Esophagus muscularis mucosa (tissue), 4 donors: ENCODE measurements at regions not wholly inside any gene's neighbourhood (a gene's known extent, or its start where the extent isn't known, plus 50 kb on each side); places are given as distances from the start of the nearest gene placed in this dataset.

Experiments
- DNase-seq: peaks from one replicate; pipeline ENCODE4 v3.0.0-alpha.2; 2017; ENCODE audit errors: extremely low spot score
- H3K27ac ChIP-seq, 4 donors: fragments of 200-600 bp; sonication (generic); replicated peaks in 1 of 4; 1 replicate in 3 of 4; 2 replicates in 1 of 4; pipeline ENCODE4 v1.5.1; 2016 to 2019; ENCODE audit warnings: mild to moderate bottlenecking in 1 of 4
- H3K27me3 ChIP-seq, 4 donors: fragments of 200-600 bp; sonication (generic); one replicate each; pipeline versions ENCODE4 v1.5.1 to v1.6.0; 2016 to 2019
- H3K36me3 ChIP-seq, 4 donors: fragments of 200-600 bp; sonication (generic); one replicate each; pipeline ENCODE4 v1.5.1; 2016 to 2019
- H3K4me1 ChIP-seq, 4 donors: fragments of 200-600 bp; sonication (generic); one replicate each; pipeline ENCODE4 v1.5.1; 2016 to 2019
- H3K4me3 ChIP-seq, 4 donors: fragments of 200-600 bp; sonication (generic); 1 replicate in 2 of 4; 2 replicates in 2 of 4; pipeline ENCODE4 v1.5.1; 2016 to 2019; ENCODE audit warnings: mild to moderate bottlenecking in 4 of 4, moderate library complexity in 1 of 4
- H3K9me3 ChIP-seq, 4 donors: fragments of 200-600 bp; sonication (generic); 1 replicate in 3 of 4; 2 replicates in 1 of 4; pipeline ENCODE4 v1.5.1; 2016 to 2019
- CTCF ChIP-seq, 3 experiments: fragments of 200-600 bp in 2 of 3; fragments of 450-650 bp in 1 of 3; sonication (generic) in 2 of 3; IDR thresholded peaks; one replicate each; pipeline ENCODE4 v1.5.1; 2017 to 2019; ENCODE audit warnings: antibody characterized with exemption in 3 of 3, mild to moderate bottlenecking in 2 of 3, moderate library complexity in 1 of 3
- EP300 ChIP-seq: sonication (generic); formaldehyde crosslinking; IDR thresholded peaks from one replicate; pipeline ENCODE4 v1.6.1; 2017; ENCODE audit warnings: antibody characterized with exemption
- POLR2A ChIP-seq: fragments of 450-650 bp; IDR thresholded peaks from one replicate; pipeline ENCODE4 v1.6.1; 2017; ENCODE audit warnings: antibody characterized with exemption, moderate library complexity, mild to moderate bottlenecking, low read depth
- POLR2AphosphoS5 ChIP-seq, 2 donors: sonication (generic); formaldehyde crosslinking; IDR thresholded peaks; one replicate each; pipeline ENCODE4 v1.6.1; 2017; ENCODE audit warnings: antibody characterized with exemption in 2 of 2
- WGBS: methylation state at CpG from one replicate; pipeline ENCODE4 v1.1.5; 2018; 5-methylcytosine and 5-hydroxymethylcytosine counted together
- intact Hi-C: fragments of 100-400 bp; cut with DNase I; formaldehyde crosslinking; loops from one replicate; pipeline ENCODE4 v1.15.1; 2023

- Histone ChIP-seq H3K9me3 (no peaks in the 10 kb centered on the region), H3K27ac (no peak overlapping the region), H3K4me3 (no peak overlapping the region), H3K27me3 (no peaks in the 10 kb centered on the region), H3K4me1 (no peaks in the 10 kb centered on the region), H3K36me3 (no peaks in the 10 kb centered on the region)
- TF ChIP-seq CTCF (IDR thresholded peaks at IDR 0.05), result no peak
- no peak for TF ChIP-seq EP300
- no peak for TF ChIP-seq POLR2AphosphoS5 (IDR thresholded peaks at IDR 0.05)
- TF ChIP-seq POLR2A, result no peak
- no peak for DNase-seq
- 90% methylated on average over 1 of the region's 1 CpG for WGBS
- intact Hi-C loops, result no loop called here
These were observed 421.5 kb upstream of the PTGER4 start for GRCh38 chr5:40258222-40258621.

- TF ChIP-seq EP300 (no peak), POLR2A (no peak), POLR2AphosphoS5 (IDR thresholded peaks at IDR 0.05) (no peak), CTCF (IDR thresholded peaks at IDR 0.05) (no peak)
- intact Hi-C loops, result no loop called here
- peaks cover 0 to 15% (median 9%) of the 10 kb centered on the region in 4 donors for H3K9me3 ChIP-seq
- no peaks in the 10 kb centered on the region for H3K36me3 ChIP-seq
- DNase-seq, result no peak
- H3K27ac ChIP-seq, result no peak overlapping the region
- H3K27me3 ChIP-seq, result no peaks in the 10 kb centered on the region
- no peak overlapping the region for H3K4me3 ChIP-seq
- no peaks in the 10 kb centered on the region for H3K4me1 ChIP-seq
These were observed 439.0 kb upstream of the PTGER4 start for GRCh38 chr5:40240671-40241070.

- intact Hi-C loops, result no loop called here
- H3K4me3 ChIP-seq, result no peak overlapping the region
- H3K9me3 ChIP-seq, result peaks cover 0 to 15% (median 9%) of the 10 kb centered on the region in 4 donors
- no peaks in the 10 kb centered on the region for H3K36me3 ChIP-seq
- no peak overlapping the region for H3K27ac ChIP-seq
- TF ChIP-seq CTCF (IDR thresholded peaks at IDR 0.05) (no peak), EP300 (no peak), POLR2A (no peak), POLR2AphosphoS5 (IDR thresholded peaks at IDR 0.05) (no peak)
- no peaks in the 10 kb centered on the region for H3K4me1 ChIP-seq
- WGBS, result 61% methylated on average over 1 of the region's 1 CpG
- no peaks in the 10 kb centered on the region for H3K27me3 ChIP-seq
- DNase-seq, result no peak
These were observed 439.6 kb upstream of the PTGER4 start for GRCh38 chr5:40240111-40240510.

- Histone ChIP-seq H3K4me1 (no peaks in the 10 kb centered on the region), H3K27ac (no peak overlapping the region), H3K36me3 (no peaks in the 10 kb centered on the region), H3K27me3 (no peaks in the 10 kb centered on the region), H3K9me3 (peaks cover 0 to 15% (median 9%) of the 10 kb centered on the region in 4 donors), H3K4me3 (no peak overlapping the region)
- WGBS, result 90% methylated on average over 5 of the region's 5 CpGs
- TF ChIP-seq EP300, result no peak
- no peak for TF ChIP-seq CTCF (IDR thresholded peaks at IDR 0.05)
- no peak for TF ChIP-seq POLR2AphosphoS5 (IDR thresholded peaks at IDR 0.05)
- no peak for TF ChIP-seq POLR2A
- intact Hi-C loops, result no loop called here
- no peak for DNase-seq
These were observed 441.5 kb upstream of the PTGER4 start for GRCh38 chr5:40238066-40238745.
